Breast epithelium (tissue), 4 donors: ENCODE measurements at regions not wholly inside any gene's neighbourhood (a gene's known extent, or its start where the extent isn't known, plus 50 kb on each side); places are given as distances from the start of the nearest gene placed in this dataset.

Source experiments
- DNase-seq, 2 donors: peaks; one replicate each; pipeline ENCODE4 v3.0.0-alpha.2; 2019; ENCODE audit warnings: low spot score in 2 of 2
- H3K27ac ChIP-seq, 2 donors: fragments of 200-600 bp; sonication (generic) in 1 of 2; one replicate each; pipeline ENCODE4 v1.5.1; 2016 to 2019; ENCODE audit warnings: mild to moderate bottlenecking in 1 of 2
- H3K27me3 ChIP-seq, 2 donors: fragments of 200-600 bp; sonication (generic) in 1 of 2; one replicate each; pipeline versions ENCODE4 v1.5.1 to v1.6.0; 2017 to 2019; ENCODE audit warnings: control low read depth in 1 of 2, mild to moderate bottlenecking in 1 of 2
- H3K36me3 ChIP-seq: fragments of 200-600 bp; one replicate; pipeline ENCODE4 v1.5.1; 2019
- H3K4me1 ChIP-seq, 2 donors: fragments of 200-600 bp; sonication (generic); one replicate each; pipeline ENCODE4 v1.5.1; 2016 to 2019; ENCODE audit warnings: control low read depth in 1 of 2
- H3K4me3 ChIP-seq, 3 donors: fragments of 200-600 bp; sonication (generic); 1 replicate in 2 of 3; 2 replicates in 1 of 3; pipeline ENCODE4 v1.5.1; 2016 to 2019; ENCODE audit warnings: mild to moderate bottlenecking in 3 of 3, moderate library complexity in 2 of 3
- H3K9me3 ChIP-seq, 2 donors: fragments of 200-600 bp; sonication (generic) in 1 of 2; one replicate each; pipeline ENCODE4 v1.5.1; 2016 to 2019; ENCODE audit warnings: control low read depth in 1 of 2
- POLR2A ChIP-seq: fragments of 450-650 bp; IDR thresholded peaks from one replicate; pipeline ENCODE4 v1.6.1; 2016; ENCODE audit warnings: antibody characterized with exemption, mild to moderate bottlenecking, moderate library complexity
- POLR2AphosphoS5 ChIP-seq, 3 donors: sonication (generic); formaldehyde crosslinking; IDR thresholded peaks; one replicate each; pipeline ENCODE4 v1.6.1; 2017; ENCODE audit warnings: antibody characterized with exemption in 3 of 3
- intact Hi-C: fragments of 100-400 bp; cut with DNase I; formaldehyde crosslinking; loops from one replicate; pipeline ENCODE4 v1.15.1; 2023; ENCODE audit warnings: low total_unique reads
- TF ChIP-seq, protein P1 (sequence below), 3 donors: fragments of 450-650 bp; IDR thresholded peaks; one replicate each; pipeline ENCODE4 v1.5.1; 2016 to 2017; ENCODE audit warnings: antibody characterized with exemption in 3 of 3, mild to moderate bottlenecking in 3 of 3, moderate library complexity in 3 of 3

DNA sequence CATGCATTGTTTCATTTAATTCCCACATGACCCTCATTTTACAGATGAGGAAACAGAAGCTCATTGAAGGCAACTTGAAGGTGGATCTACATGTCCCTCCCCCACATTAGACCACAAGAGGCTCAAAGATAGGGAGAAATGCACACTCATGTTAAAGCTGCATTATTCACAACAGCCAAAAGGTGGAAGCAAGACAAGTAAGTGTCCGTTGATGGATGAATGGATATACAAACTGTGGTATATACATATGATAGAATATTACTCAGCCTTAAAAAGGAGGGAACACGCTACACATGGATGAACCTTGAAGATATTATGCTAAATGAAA lies 149.7 kb upstream of the JUN start:
- Histone ChIP-seq H3K4me3 (no peak overlapping the region), H3K36me3 (no peaks in the 10 kb centered on the region), H3K27me3 (no peaks in the 10 kb centered on the region), H3K4me1 (no peaks in the 10 kb centered on the region), H3K9me3 (no peaks in the 10 kb centered on the region), H3K27ac (no peak overlapping the region)
- DNase-seq: no peak
- no peak for TF ChIP-seq POLR2AphosphoS5 (IDR thresholded peaks at IDR 0.05)
- TF ChIP-seq POLR2A: no peak
- TF ChIP-seq, protein P1, sequence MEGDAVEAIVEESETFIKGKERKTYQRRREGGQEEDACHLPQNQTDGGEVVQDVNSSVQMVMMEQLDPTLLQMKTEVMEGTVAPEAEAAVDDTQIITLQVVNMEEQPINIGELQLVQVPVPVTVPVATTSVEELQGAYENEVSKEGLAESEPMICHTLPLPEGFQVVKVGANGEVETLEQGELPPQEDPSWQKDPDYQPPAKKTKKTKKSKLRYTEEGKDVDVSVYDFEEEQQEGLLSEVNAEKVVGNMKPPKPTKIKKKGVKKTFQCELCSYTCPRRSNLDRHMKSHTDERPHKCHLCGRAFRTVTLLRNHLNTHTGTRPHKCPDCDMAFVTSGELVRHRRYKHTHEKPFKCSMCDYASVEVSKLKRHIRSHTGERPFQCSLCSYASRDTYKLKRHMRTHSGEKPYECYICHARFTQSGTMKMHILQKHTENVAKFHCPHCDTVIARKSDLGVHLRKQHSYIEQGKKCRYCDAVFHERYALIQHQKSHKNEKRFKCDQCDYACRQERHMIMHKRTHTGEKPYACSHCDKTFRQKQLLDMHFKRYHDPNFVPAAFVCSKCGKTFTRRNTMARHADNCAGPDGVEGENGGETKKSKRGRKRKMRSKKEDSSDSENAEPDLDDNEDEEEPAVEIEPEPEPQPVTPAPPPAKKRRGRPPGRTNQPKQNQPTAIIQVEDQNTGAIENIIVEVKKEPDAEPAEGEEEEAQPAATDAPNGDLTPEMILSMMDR (IDR thresholded peaks at IDR 0.05): no peak
- intact Hi-C loops: no loop called here

DNA sequence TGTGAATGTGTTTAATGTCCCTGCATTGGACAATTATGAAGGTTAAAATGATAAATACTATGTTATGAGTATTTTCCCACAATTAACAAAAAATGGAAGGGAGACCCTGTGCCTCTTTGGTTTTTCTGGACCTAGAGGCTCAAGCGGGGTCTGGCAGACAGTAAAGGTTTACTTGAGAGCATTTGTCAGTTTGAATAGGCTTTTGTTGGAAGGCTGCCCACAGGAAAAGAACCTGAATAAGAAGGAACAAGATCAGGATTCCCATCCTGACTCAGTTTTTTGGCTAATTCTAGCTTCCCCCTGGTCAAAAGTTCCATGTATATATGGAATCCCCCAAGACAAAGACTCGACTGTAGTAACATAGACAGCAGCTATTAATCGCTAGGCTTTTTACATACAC lies 150.9 kb upstream of the JUN start:
- Histone ChIP-seq H3K27ac (no peak overlapping the region), H3K9me3 (no peaks in the 10 kb centered on the region), H3K4me1 (no peaks in the 10 kb centered on the region), H3K36me3 (no peaks in the 10 kb centered on the region), H3K27me3 (no peaks in the 10 kb centered on the region), H3K4me3 (no peak overlapping the region)
- TF ChIP-seq POLR2A (no peak), POLR2AphosphoS5 (IDR thresholded peaks at IDR 0.05) (no peak)
- TF ChIP-seq, protein P1 (IDR thresholded peaks at IDR 0.05): no peak
- DNase-seq: no peak
- intact Hi-C loops: no loop called here

DNA sequence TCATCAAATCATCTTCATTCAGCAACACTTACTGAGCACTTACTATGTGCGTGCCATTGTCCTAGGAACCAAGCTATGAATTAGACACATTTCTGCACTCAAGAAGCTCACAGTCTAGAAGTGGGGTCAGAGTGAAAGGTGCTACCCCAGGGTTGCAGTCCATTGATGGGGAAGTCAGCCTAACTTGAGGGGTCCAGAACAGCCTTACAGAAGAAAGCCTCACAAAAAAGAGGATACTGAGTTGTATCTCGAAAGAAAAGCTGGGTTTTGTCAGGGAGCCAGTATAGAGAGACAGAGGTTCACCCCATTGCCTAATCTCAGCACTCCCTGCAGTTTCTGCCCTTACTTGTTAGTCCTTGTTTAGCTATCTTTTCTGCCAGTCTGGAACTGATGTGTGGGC lies 153.1 kb upstream of the JUN start:
- no peak overlapping the region for H3K27ac ChIP-seq
- TF ChIP-seq POLR2AphosphoS5 (IDR thresholded peaks at IDR 0.05) (no peak), POLR2A (no peak)
- TF ChIP-seq, protein P1 (IDR thresholded peaks at IDR 0.05): no peak
- intact Hi-C loops: no loop called here
- H3K4me1 ChIP-seq: no peaks in the 10 kb centered on the region
- no peaks in the 10 kb centered on the region for H3K9me3 ChIP-seq
- H3K36me3 ChIP-seq: no peaks in the 10 kb centered on the region
- H3K27me3 ChIP-seq: no peaks in the 10 kb centered on the region
- DNase-seq: no peak
- H3K4me3 ChIP-seq: no peak overlapping the region

DNA sequence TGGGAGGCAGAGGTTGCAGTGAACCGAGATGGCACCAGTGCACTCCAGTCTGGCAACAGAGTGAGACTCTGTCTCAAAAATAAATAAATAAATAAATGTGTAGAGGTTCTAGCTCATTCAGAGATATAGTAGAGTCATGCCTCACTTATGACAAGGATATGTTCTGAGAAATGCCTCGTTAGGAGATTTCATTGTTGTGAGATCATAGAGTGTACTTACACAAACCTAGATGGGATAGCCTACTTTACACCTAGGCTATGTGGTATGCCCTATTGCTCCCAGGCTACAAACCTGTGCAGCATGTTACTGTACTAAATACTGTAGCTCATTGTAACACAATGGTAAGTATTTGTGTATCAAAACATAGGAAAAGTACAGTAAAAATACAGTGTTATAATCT lies 155.3 kb upstream of the JUN start:
- intact Hi-C loops: no loop called here
- no peak for TF ChIP-seq POLR2AphosphoS5 (IDR thresholded peaks at IDR 0.05)
- TF ChIP-seq POLR2A: no peak
- TF ChIP-seq, protein P1 (IDR thresholded peaks at IDR 0.05): no peak

DNA sequence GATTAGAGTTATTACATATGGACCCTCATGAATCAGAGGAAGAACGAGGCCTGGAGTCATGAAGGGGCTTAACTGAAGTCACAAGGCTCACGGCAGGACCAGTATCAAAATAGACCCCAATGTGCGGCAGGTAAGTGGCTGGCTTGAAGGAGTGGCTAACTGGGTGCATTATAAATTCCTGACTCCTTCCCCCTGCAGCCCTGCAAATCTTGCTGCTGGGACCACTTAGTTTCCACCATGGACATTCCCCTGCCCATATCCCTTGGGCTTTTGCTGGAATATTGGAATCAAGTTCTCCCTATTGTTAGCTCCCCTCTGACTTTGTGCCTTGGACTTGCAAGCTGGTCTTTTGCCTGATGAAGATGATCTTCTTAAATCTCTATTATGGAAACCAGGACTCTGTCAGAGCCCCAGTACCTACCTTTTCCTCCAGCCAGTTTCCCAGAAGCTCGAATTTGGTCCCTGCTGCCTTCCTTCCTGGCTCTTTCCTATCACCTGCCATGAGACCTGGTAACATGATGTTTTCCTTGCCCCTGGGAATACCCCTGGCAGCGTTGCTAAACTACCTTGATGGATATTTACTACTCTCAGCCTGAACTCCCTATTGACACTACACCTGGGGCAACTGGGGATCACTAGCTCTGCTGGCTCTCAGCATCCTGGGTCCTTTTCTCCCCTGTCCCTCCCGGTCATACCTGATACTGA lies 156.0 kb upstream of the JUN start:
- Histone ChIP-seq H3K9me3 (no peaks in the 10 kb centered on the region), H3K4me1 (no peaks in the 10 kb centered on the region), H3K27me3 (no peaks in the 10 kb centered on the region), H3K4me3 (no peak overlapping the region), H3K36me3 (no peaks in the 10 kb centered on the region), H3K27ac (no peak overlapping the region)
- intact Hi-C loops: no loop called here
- TF ChIP-seq, protein P1 (IDR thresholded peaks at IDR 0.05): no peak
- TF ChIP-seq POLR2AphosphoS5 (IDR thresholded peaks at IDR 0.05) (no peak), POLR2A (no peak)
- no peak for DNase-seq

More for the DNA sequence above, 155.3 kb upstream of the JUN start:
- Histone ChIP-seq H3K36me3 (no peaks in the 10 kb centered on the region), H3K27ac (no peak overlapping the region), H3K4me1 (no peaks in the 10 kb centered on the region), H3K9me3 (no peaks in the 10 kb centered on the region), H3K4me3 (no peak overlapping the region), H3K27me3 (no peaks in the 10 kb centered on the region)
- no peak for DNase-seq
